ENCODE measurements at regions not wholly inside any gene's neighbourhood (a gene's known extent, or its start where the extent isn't known, plus 50 kb on each side); places are given as distances from the start of the nearest gene placed in this dataset.

- Mint-ChIP-seq H3K27me3 (ENCODE audit: unreplicated experiment) (no peaks in the 10 kb centered on the region), H3K9me3 (ENCODE audit: unreplicated experiment) (no peaks in the 10 kb centered on the region), H3K27ac (ENCODE audit: unreplicated experiment) (no peak overlapping the region), H3K36me3 (ENCODE audit: low read depth, unreplicated experiment) (no peaks in the 10 kb centered on the region), H3K4me3 (ENCODE audit: unreplicated experiment) (no peak overlapping the region), H3K4me1 (ENCODE audit: unreplicated experiment) (no peaks in the 10 kb centered on the region)
- no peak for TF ChIP-seq CTCF (IDR thresholded peaks at IDR 0.05; ENCODE audit: unreplicated experiment)
- DNase-seq (ENCODE audit: low spot score), result no peak
Observed at GRCh38 chr16:13435415-13435814, 484.5 kb upstream of the ERCC4 start.

GRCh38 chr16:13435873-13436474 lies 484.0 kb upstream of the ERCC4 start:
- no peaks in the 10 kb centered on the region for H3K4me1 Mint-ChIP-seq (ENCODE audit: unreplicated experiment)
- peak; percentile 11 for DNase-seq (ENCODE audit: low spot score)
- no peaks in the 10 kb centered on the region for H3K27me3 Mint-ChIP-seq (ENCODE audit: unreplicated experiment)
- TF ChIP-seq CTCF (IDR thresholded peaks at IDR 0.05; ENCODE audit: unreplicated experiment), result no peak
- H3K4me3 Mint-ChIP-seq (ENCODE audit: unreplicated experiment), result no peak overlapping the region
- no peak overlapping the region for H3K27ac Mint-ChIP-seq (ENCODE audit: unreplicated experiment)
- no peaks in the 10 kb centered on the region for H3K9me3 Mint-ChIP-seq (ENCODE audit: unreplicated experiment)
- no peaks in the 10 kb centered on the region for H3K36me3 Mint-ChIP-seq (ENCODE audit: low read depth, unreplicated experiment)

GRCh38 chr16:13436641-13437412 lies 483.1 kb upstream of the ERCC4 start:
- Mint-ChIP-seq H3K36me3 (ENCODE audit: low read depth, unreplicated experiment) (no peaks in the 10 kb centered on the region), H3K27me3 (ENCODE audit: unreplicated experiment) (no peaks in the 10 kb centered on the region), H3K4me3 (ENCODE audit: unreplicated experiment) (no peak overlapping the region), H3K4me1 (ENCODE audit: unreplicated experiment) (no peaks in the 10 kb centered on the region), H3K9me3 (ENCODE audit: unreplicated experiment) (no peaks in the 10 kb centered on the region), H3K27ac (ENCODE audit: unreplicated experiment) (no peak overlapping the region)
- no peak for DNase-seq (ENCODE audit: low spot score)
- no peak for TF ChIP-seq CTCF (IDR thresholded peaks at IDR 0.05; ENCODE audit: unreplicated experiment)

- TF ChIP-seq CTCF (IDR thresholded peaks at IDR 0.05; ENCODE audit: unreplicated experiment), result no peak
- DNase-seq (ENCODE audit: low spot score), result no peak
- no peaks in the 10 kb centered on the region for H3K4me1 Mint-ChIP-seq (ENCODE audit: unreplicated experiment)
- no peaks in the 10 kb centered on the region for H3K36me3 Mint-ChIP-seq (ENCODE audit: low read depth, unreplicated experiment)
- no peak overlapping the region for H3K27ac Mint-ChIP-seq (ENCODE audit: unreplicated experiment)
- no peaks in the 10 kb centered on the region for H3K27me3 Mint-ChIP-seq (ENCODE audit: unreplicated experiment)
- H3K4me3 Mint-ChIP-seq (ENCODE audit: unreplicated experiment), result no peak overlapping the region
- H3K9me3 Mint-ChIP-seq (ENCODE audit: unreplicated experiment), result no peaks in the 10 kb centered on the region
Observed at GRCh38 chr16:13437413-13437795, 482.6 kb upstream of the ERCC4 start.

- no peaks in the 10 kb centered on the region for H3K36me3 Mint-ChIP-seq (ENCODE audit: low read depth, unreplicated experiment)
- TF ChIP-seq CTCF (IDR thresholded peaks at IDR 0.05; ENCODE audit: unreplicated experiment), result no peak
- no peaks in the 10 kb centered on the region for H3K27me3 Mint-ChIP-seq (ENCODE audit: unreplicated experiment)
- no peak overlapping the region for H3K27ac Mint-ChIP-seq (ENCODE audit: unreplicated experiment)
- H3K4me3 Mint-ChIP-seq (ENCODE audit: unreplicated experiment), result no peak overlapping the region
- DNase-seq (ENCODE audit: low spot score), result no peak
- H3K9me3 Mint-ChIP-seq (ENCODE audit: unreplicated experiment), result no peaks in the 10 kb centered on the region
- no peaks in the 10 kb centered on the region for H3K4me1 Mint-ChIP-seq (ENCODE audit: unreplicated experiment)
Observed at GRCh38 chr16:13438064-13438463, 481.9 kb upstream of the ERCC4 start.

Data from endothelial cell (in vitro differentiated cells).